H1 (cell line): ENCODE measurements at regions not wholly inside any gene's neighbourhood (a gene's known extent, or its start where the extent isn't known, plus 50 kb on each side); places are given as distances from the start of the nearest gene placed in this dataset.

ENCODE experiments used
- CTCF ChIA-PET: fragments of 300-600 bp; sonication (Branson Sonifier 250); formaldehyde crosslinking; loops from one replicate; lab custom pipeline; 2021; ENCODE audit not compliant: partially characterized antibody; lab: Charles Lee
- POLR2A ChIA-PET: fragments of 300-600 bp; sonication (Branson Sonifier 250); formaldehyde crosslinking; loops from one replicate; lab custom pipeline; 2021; ENCODE audit warnings: inconsistent platforms; ENCODE audit not compliant: partially characterized antibody; lab: Charles Lee
- DNase-seq, 2 experiments: peaks; one replicate each; pipeline versions ENCODE4 v3.0.0 to v3.0.0-alpha.2; 2010 to 2022; ENCODE audit warnings: low spot score in 2 of 2, low read depth in 1 of 2, mixed read lengths in 1 of 2
- FAIRE-seq: peaks from 2 replicates; lab custom pipeline; 2011; peaks lifted over from hg19 to GRCh38; lab: Jason Lieb, UNC
- H2AFZ ChIP-seq: 2 replicates; pipeline ENCODE4 v1.8.1; 2012; ENCODE audit warnings: low read length, inconsistent platforms
- H2AK5ac ChIP-seq: 2 replicates; pipeline ENCODE4 v1.6.1; 2013; ENCODE audit warnings: low read depth, low read length
- H2BK120ac ChIP-seq: replicated peaks from 2 replicates; pipeline ENCODE3; 2013; ENCODE audit warnings: low read depth, low read length, inconsistent platforms
- H2BK12ac ChIP-seq: 2 replicates; pipeline ENCODE4 v1.6.1; 2013; ENCODE audit warnings: low read depth, low read length
- H2BK15ac ChIP-seq: 2 replicates; pipeline ENCODE4 v1.6.1; 2013; ENCODE audit warnings: low read length
- H2BK20ac ChIP-seq: 2 replicates; pipeline ENCODE4 v1.6.1; 2013; ENCODE audit warnings: low read length
- H2BK5ac ChIP-seq: 2 replicates; pipeline ENCODE4 v1.6.1; 2013; ENCODE audit warnings: low read depth, low read length
- H3K14ac ChIP-seq: 2 replicates; pipeline ENCODE4 v1.6.1; 2013; ENCODE audit warnings: inconsistent platforms; ENCODE audit not compliant: insufficient read length
- H3K18ac ChIP-seq: 2 replicates; pipeline ENCODE4 v1.6.1; 2013; ENCODE audit warnings: low read length; ENCODE audit errors: extremely low read depth
- H3K23ac ChIP-seq: 2 replicates; pipeline ENCODE4 v1.6.1; 2013; ENCODE audit warnings: inconsistent platforms; ENCODE audit not compliant: insufficient read length
- H3K23me2 ChIP-seq: 2 replicates; pipeline ENCODE4 v1.6.1; 2013; ENCODE audit warnings: low read depth, low read length
- H3K27ac ChIP-seq: 2 replicates; pipeline ENCODE4 v1.6.1; 2011; ENCODE audit warnings: low read depth, low read length, inconsistent platforms
- H3K27me3 ChIP-seq, 4 experiments: replicated peaks in 1 of 4; 1 replicate in 1 of 4; 2 replicates in 3 of 4; pipeline versions ENCODE4 v1.6.1 to v1.8.1; 2011 to 2013; ENCODE audit warnings: low read length in 3 of 4, mild to moderate bottlenecking in 3 of 4, inconsistent platforms in 2 of 4, mixed read lengths in 2 of 4, moderate library complexity in 1 of 4; ENCODE audit not compliant: control insufficient read depth in 3 of 4, insufficient read depth in 3 of 4; ENCODE audit errors: extremely low read depth in 1 of 4
- H3K36me3 ChIP-seq, 4 experiments: 2 replicates each; pipeline versions ENCODE4 v1.6.1 to v1.8.1; 2011 to 2013; ENCODE audit warnings: mild to moderate bottlenecking in 4 of 4, low read length in 3 of 4, moderate library complexity in 2 of 4, control low read depth in 1 of 4, inconsistent platforms in 1 of 4; ENCODE audit not compliant: insufficient read depth in 4 of 4, control insufficient read depth in 2 of 4
- H3K4ac ChIP-seq: replicated peaks from 2 replicates; pipeline ENCODE3; 2013; ENCODE audit warnings: low read length, low read depth, mixed read lengths, inconsistent platforms; ENCODE audit not compliant: insufficient read length
- H3K4me1 ChIP-seq, 4 experiments: replicated peaks in 1 of 4; 1 replicate in 1 of 4; 2 replicates in 3 of 4; pipeline versions ENCODE4 v1.6.1 to v1.8.1; 2011 to 2013; ENCODE audit warnings: low read length in 3 of 4, inconsistent platforms in 2 of 4, mixed read lengths in 1 of 4; ENCODE audit not compliant: insufficient read depth in 4 of 4, control insufficient read depth in 3 of 4
- H3K4me2 ChIP-seq, 2 experiments: 2 replicates each; pipeline versions ENCODE4 v1.6.1 to v1.8.1; 2011 to 2013; ENCODE audit warnings: low read depth in 2 of 2, low read length in 2 of 2, control low read depth in 1 of 2, inconsistent platforms in 1 of 2, mild to moderate bottlenecking in 1 of 2; ENCODE audit not compliant: insufficient read depth in 1 of 2
- H3K4me3 ChIP-seq, 4 experiments: fragments of 200-600, 300-600 bp in 1 of 4; sonication (generic), shearing (Covaris generic), sonication (Bioruptor Twin) in 1 of 4; 2 replicates each; pipeline versions ENCODE4 v1.5.1 to v1.8.1; 2011 to 2016; ENCODE audit warnings: low read length in 4 of 4, low read depth in 3 of 4, control low read depth in 2 of 4, inconsistent platforms in 2 of 4, mild to moderate bottlenecking in 2 of 4, mixed read lengths in 1 of 4, moderate library complexity in 1 of 4; ENCODE audit not compliant: insufficient read depth in 2 of 4; ENCODE audit errors: extremely low read depth in 1 of 4
- H3K56ac ChIP-seq: replicated peaks from 2 replicates; pipeline ENCODE3; 2013; ENCODE audit warnings: low read depth, mild to moderate bottlenecking, mixed read lengths, low read length, inconsistent platforms; ENCODE audit not compliant: insufficient read length
- H3K79me1 ChIP-seq: 2 replicates; pipeline ENCODE4 v1.6.1; 2013; ENCODE audit warnings: low read depth, low read length, control low read depth
- H3K79me2 ChIP-seq, 2 experiments: 2 replicates each; pipeline versions ENCODE4 v1.6.1 to v1.8.1; 2012 to 2013; ENCODE audit warnings: low read length in 2 of 2, mild to moderate bottlenecking in 2 of 2, inconsistent platforms in 1 of 2; ENCODE audit not compliant: insufficient read depth in 2 of 2, control insufficient read depth in 1 of 2
- H3K9ac ChIP-seq, 4 experiments: replicated peaks in 1 of 4; 1 replicate in 1 of 4; 2 replicates in 3 of 4; pipeline versions ENCODE4 v1.6.1 to v1.8.1; 2011 to 2013; ENCODE audit warnings: low read depth in 3 of 4, low read length in 3 of 4, control low read depth in 2 of 4, mild to moderate bottlenecking in 2 of 4, moderate library complexity in 2 of 4, inconsistent platforms in 1 of 4; ENCODE audit errors: extremely low read depth in 1 of 4
- H3K9me3 ChIP-seq, 2 experiments: 2 replicates each; pipeline versions ENCODE4 v1.6.1 to v1.8.1; 2012 to 2013; ENCODE audit warnings: mild to moderate bottlenecking in 2 of 2, moderate library complexity in 2 of 2, control low read depth in 1 of 2, inconsistent platforms in 1 of 2, low read depth in 1 of 2, low read length in 1 of 2, mixed read lengths in 1 of 2; ENCODE audit not compliant: insufficient read depth in 2 of 2
- H4K20me1 ChIP-seq, 2 experiments: replicated peaks in 1 of 2; 2 replicates each; pipeline versions ENCODE3 to v1.8.1; 2011 to 2013; ENCODE audit warnings: inconsistent platforms in 2 of 2, low read length in 2 of 2, mild to moderate bottlenecking in 1 of 2; ENCODE audit not compliant: insufficient read depth in 2 of 2, control insufficient read depth in 1 of 2
- H4K5ac ChIP-seq: 2 replicates; pipeline ENCODE4 v1.6.1; 2013; ENCODE audit warnings: low read length, low read depth, mixed read lengths, inconsistent platforms; ENCODE audit not compliant: insufficient read length
- H4K8ac ChIP-seq: 2 replicates; pipeline ENCODE4 v1.8.0; 2013; ENCODE audit warnings: mild to moderate bottlenecking, moderate library complexity, low read length, inconsistent platforms; ENCODE audit not compliant: insufficient read depth; ENCODE audit errors: extremely low read depth
- H4K91ac ChIP-seq: replicated peaks from 2 replicates; pipeline ENCODE3; 2013; ENCODE audit warnings: low read length, mixed read lengths, inconsistent platforms; ENCODE audit not compliant: insufficient read length
- KDM5A ChIP-seq: fragments of 200-600 bp; IDR thresholded peaks from 2 replicates; pipeline ENCODE4 v1.7.1; 2012; ENCODE audit warnings: mild to moderate bottlenecking, low read length, inconsistent platforms, mixed read lengths
- TAF7 ChIP-seq: optimal IDR thresholded peaks from 2 replicates; pipeline ENCODE3; 2011; ENCODE audit warnings: low read depth, mild to moderate bottlenecking, inconsistent platforms, low read length, moderate library complexity, borderline replicate concordance
- TF ChIP-seq, protein P1 (sequence below): IDR thresholded peaks from 2 replicates; pipeline ENCODE4 v1.6.1; 2012; ENCODE audit warnings: low read length, inconsistent platforms

DNA sequence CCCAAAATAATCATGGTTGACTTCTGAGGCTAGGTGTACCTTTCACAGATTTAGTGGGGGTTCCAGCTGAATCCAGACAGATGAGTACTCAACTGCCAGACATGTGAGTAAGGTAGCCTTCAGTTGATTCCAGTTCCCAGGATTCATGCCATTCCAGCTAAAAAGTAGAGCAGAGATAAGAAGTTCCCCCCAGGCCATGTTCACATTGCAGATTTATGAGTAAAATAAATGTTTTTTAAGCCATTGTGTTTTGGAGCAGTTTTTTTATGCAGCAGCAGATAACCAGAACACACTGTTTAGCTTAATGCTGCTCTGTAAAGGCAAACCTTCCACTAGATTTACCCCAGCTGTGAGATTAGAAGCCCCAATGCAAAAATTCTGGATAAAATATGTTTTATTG is 245.0 kb downstream of the RFPL4B start:
- CTCF ChIA-PET, result interaction anchor here (0.8 to 1.3 kb wide), 2 partner anchors 17 to 29 kb away, joined by 3 to 4 read pairs; no protein-coding TSS in a partner anchor
- no peak overlapping the region for H4K91ac ChIP-seq
- no peaks in the 10 kb centered on the region for H4K20me1 ChIP-seq

More for the DNA sequence above, 245.0 kb downstream of the RFPL4B start:
- TF ChIP-seq TAF7 (no peak), KDM5A (no peak)
- TF ChIP-seq, protein P1, sequence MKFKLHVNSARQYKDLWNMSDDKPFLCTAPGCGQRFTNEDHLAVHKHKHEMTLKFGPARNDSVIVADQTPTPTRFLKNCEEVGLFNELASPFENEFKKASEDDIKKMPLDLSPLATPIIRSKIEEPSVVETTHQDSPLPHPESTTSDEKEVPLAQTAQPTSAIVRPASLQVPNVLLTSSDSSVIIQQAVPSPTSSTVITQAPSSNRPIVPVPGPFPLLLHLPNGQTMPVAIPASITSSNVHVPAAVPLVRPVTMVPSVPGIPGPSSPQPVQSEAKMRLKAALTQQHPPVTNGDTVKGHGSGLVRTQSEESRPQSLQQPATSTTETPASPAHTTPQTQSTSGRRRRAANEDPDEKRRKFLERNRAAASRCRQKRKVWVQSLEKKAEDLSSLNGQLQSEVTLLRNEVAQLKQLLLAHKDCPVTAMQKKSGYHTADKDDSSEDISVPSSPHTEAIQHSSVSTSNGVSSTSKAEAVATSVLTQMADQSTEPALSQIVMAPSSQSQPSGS, result no peak
- Histone ChIP-seq H3K27me3 (no peaks in the 10 kb centered on the region), H4K5ac (no peak overlapping the region), H3K4ac (no peak overlapping the region), H3K4me2 (no peak overlapping the region), H2AFZ (no peak overlapping the region), H3K9me3 (peaks cover 0 to 7% of the 10 kb centered on the region in 2 experiments; a peak in 2 of 4 replicates), H3K23ac (no peak overlapping the region), H3K14ac (no peak overlapping the region), H3K27ac (no peak overlapping the region), H2BK120ac (no peak overlapping the region), H2AK5ac (no peak overlapping the region), H2BK20ac (no peak overlapping the region), H4K8ac (no peak overlapping the region), H2BK5ac (no peak overlapping the region), H3K23me2 (no peaks in the 10 kb centered on the region), H3K9ac (no peak overlapping the region), H3K79me2 (no peaks in the 10 kb centered on the region), H3K4me1 (no peaks in the 10 kb centered on the region), H3K18ac (no peak overlapping the region), H3K56ac (no peak overlapping the region), H2BK15ac (no peak overlapping the region), H3K4me3 (no peak overlapping the region), H2BK12ac (no peak overlapping the region), H3K36me3 (no peaks in the 10 kb centered on the region), H3K79me1 (no peaks in the 10 kb centered on the region)
- FAIRE-seq (no peak), DNase-seq (no peak)
- POLR2A ChIA-PET, result no interaction called here
